ENCODE measurements at regions not wholly inside any gene's neighbourhood (a gene's known extent, or its start where the extent isn't known, plus 50 kb on each side); places are given as distances from the start of the nearest gene placed in this dataset.
A peak's percentile ranks its signal among the peaks of the same experiment; 100 is the strongest.

- Mint-ChIP-seq H3K4me1 (peaks cover 12% of the 10 kb centered on the region), H3K36me3 (ENCODE audit: low read depth) (no peaks in the 10 kb centered on the region), H3K4me3 (no peak overlapping the region), H3K27ac (no peak overlapping the region), H3K9me3 (peaks cover 14% of the 10 kb centered on the region), H3K27me3 (ENCODE audit: insufficient read depth) (peaks cover 14% of the 10 kb centered on the region)
- Histone ChIP-seq H3K27me3 (ENCODE audit: control insufficient read depth, insufficient read depth, low read length, poor library complexity, severe bottlenecking) (peaks cover under 1% of the 10 kb centered on the region), H3K9ac (ENCODE audit: extremely low read depth, low read length, poor library complexity, severe bottlenecking) (no peak overlapping the region), H3K27ac (ENCODE audit: low read depth, low read length) (no peak overlapping the region), H3K4me1 (ENCODE audit: control insufficient read depth, insufficient read depth, low read length) (peaks cover 3% of the 10 kb centered on the region), H3K36me3 (ENCODE audit: control insufficient read depth, insufficient read depth, low read length) (no peaks in the 10 kb centered on the region), H3K9me3 (ENCODE audit: control insufficient read depth, low read length) (peaks cover 14% of the 10 kb centered on the region), H3K4me3 (ENCODE audit: low read length) (no peak overlapping the region)
- no peak for DNase-seq
- 93 to 95% methylated on average over 3 to 4 of the region's 4 CpGs for WGBS, 2 experiments (ENCODE audit: insufficient coverage in 1 of 2, insufficient read length in 1 of 2)
- TF ChIP-seq, protein P1, sequence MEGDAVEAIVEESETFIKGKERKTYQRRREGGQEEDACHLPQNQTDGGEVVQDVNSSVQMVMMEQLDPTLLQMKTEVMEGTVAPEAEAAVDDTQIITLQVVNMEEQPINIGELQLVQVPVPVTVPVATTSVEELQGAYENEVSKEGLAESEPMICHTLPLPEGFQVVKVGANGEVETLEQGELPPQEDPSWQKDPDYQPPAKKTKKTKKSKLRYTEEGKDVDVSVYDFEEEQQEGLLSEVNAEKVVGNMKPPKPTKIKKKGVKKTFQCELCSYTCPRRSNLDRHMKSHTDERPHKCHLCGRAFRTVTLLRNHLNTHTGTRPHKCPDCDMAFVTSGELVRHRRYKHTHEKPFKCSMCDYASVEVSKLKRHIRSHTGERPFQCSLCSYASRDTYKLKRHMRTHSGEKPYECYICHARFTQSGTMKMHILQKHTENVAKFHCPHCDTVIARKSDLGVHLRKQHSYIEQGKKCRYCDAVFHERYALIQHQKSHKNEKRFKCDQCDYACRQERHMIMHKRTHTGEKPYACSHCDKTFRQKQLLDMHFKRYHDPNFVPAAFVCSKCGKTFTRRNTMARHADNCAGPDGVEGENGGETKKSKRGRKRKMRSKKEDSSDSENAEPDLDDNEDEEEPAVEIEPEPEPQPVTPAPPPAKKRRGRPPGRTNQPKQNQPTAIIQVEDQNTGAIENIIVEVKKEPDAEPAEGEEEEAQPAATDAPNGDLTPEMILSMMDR (conservative IDR thresholded peaks at IDR 0.05) = no peak
Measured at GRCh38 chr20:36084897-36085613, 69.5 kb upstream of the EPB41L1 start.

GRCh38 chr20:36085686-36086267, 68.8 kb upstream of the EPB41L1 start:
- no peak overlapping the region for H3K27ac Mint-ChIP-seq
- H3K4me3 ChIP-seq (ENCODE audit: low read length) = no peak overlapping the region
- peaks cover 14% of the 10 kb centered on the region for H3K9me3 ChIP-seq (ENCODE audit: control insufficient read depth, low read length)

GRCh38 chr20:36086767-36087166, 67.8 kb upstream of the EPB41L1 start:
- Histone ChIP-seq H3K27ac (ENCODE audit: low read depth, low read length) (no peak overlapping the region), H3K9me3 (ENCODE audit: control insufficient read depth, low read length) (peaks cover 14% of the 10 kb centered on the region), H3K9ac (ENCODE audit: extremely low read depth, low read length, poor library complexity, severe bottlenecking) (no peak overlapping the region), H3K4me1 (ENCODE audit: control insufficient read depth, insufficient read depth, low read length) (peaks cover 4% of the 10 kb centered on the region), H3K27me3 (ENCODE audit: control insufficient read depth, insufficient read depth, low read length, poor library complexity, severe bottlenecking) (peaks cover 18% of the 10 kb centered on the region), H3K36me3 (ENCODE audit: control insufficient read depth, insufficient read depth, low read length) (no peaks in the 10 kb centered on the region), H3K4me3 (ENCODE audit: low read length) (no peak overlapping the region)
- H3K27me3 Mint-ChIP-seq (ENCODE audit: insufficient read depth) = peaks cover 31% of the 10 kb centered on the region
- peaks cover 12% of the 10 kb centered on the region for H3K4me1 Mint-ChIP-seq
- no peaks in the 10 kb centered on the region for H3K36me3 Mint-ChIP-seq (ENCODE audit: low read depth)
- WGBS, 2 experiments (ENCODE audit: insufficient coverage in 1 of 2, insufficient read length in 1 of 2) = 88 to 100% methylated on average over 1 of the region's 2 CpGs
- TF ChIP-seq, protein P1 (conservative IDR thresholded peaks at IDR 0.05) = no peak
- DNase-seq = no peak
- H3K4me3 Mint-ChIP-seq = no peak overlapping the region
- H3K9me3 Mint-ChIP-seq = peaks cover 14% of the 10 kb centered on the region
- no peak overlapping the region for H3K27ac Mint-ChIP-seq

More at GRCh38 chr20:36085686-36086267, 68.8 kb upstream of the EPB41L1 start:
- TF ChIP-seq, protein P1 (conservative IDR thresholded peaks at IDR 0.05) = no peak
- Histone ChIP-seq H3K27ac (ENCODE audit: low read depth, low read length) (no peak overlapping the region), H3K36me3 (ENCODE audit: control insufficient read depth, insufficient read depth, low read length) (no peaks in the 10 kb centered on the region), H3K9ac (ENCODE audit: extremely low read depth, low read length, poor library complexity, severe bottlenecking) (no peak overlapping the region), H3K27me3 (ENCODE audit: control insufficient read depth, insufficient read depth, low read length, poor library complexity, severe bottlenecking) (peaks cover 8% of the 10 kb centered on the region), H3K4me1 (ENCODE audit: control insufficient read depth, insufficient read depth, low read length) (peaks cover 3% of the 10 kb centered on the region)
- DNase-seq = peak; percentile 80
- 46% methylated on average over 3 of the region's 3 CpGs; no CpG with 5 or more reads in 1 of the 2 experiments for WGBS, 2 experiments (ENCODE audit: insufficient coverage in 1 of 2, insufficient read length in 1 of 2)
- Mint-ChIP-seq H3K9me3 (peaks cover 14% of the 10 kb centered on the region), H3K36me3 (ENCODE audit: low read depth) (no peaks in the 10 kb centered on the region), H3K27me3 (ENCODE audit: insufficient read depth) (peaks cover 21% of the 10 kb centered on the region), H3K4me1 (peaks cover 12% of the 10 kb centered on the region), H3K4me3 (no peak overlapping the region)

All from endodermal cell (in vitro differentiated cells).